NB4 (cell line): ENCODE measurements at regions not wholly inside any gene's neighbourhood (a gene's known extent, or its start where the extent isn't known, plus 50 kb on each side); places are given as distances from the start of the nearest gene placed in this dataset.

Source experiments
- DNase-seq: peaks from one replicate; pipeline ENCODE4 v3.0.0; 2010; ENCODE audit warnings: low read depth
- H3K4me3 ChIP-seq: one replicate; pipeline ENCODE4 v1.5.1; 2011; ENCODE audit warnings: mild to moderate bottlenecking, low read depth, low read length, moderate library complexity
- CTCF ChIP-seq: IDR thresholded peaks from one replicate; pipeline ENCODE4 v1.5.1; 2012; ENCODE audit warnings: low read depth, low read length
- MAX ChIP-seq: IDR thresholded peaks from 2 replicates; pipeline ENCODE4 v1.6.1; 2011; ENCODE audit warnings: low read depth, low read length
- MYC ChIP-seq: IDR thresholded peaks from 2 replicates; pipeline ENCODE4 v1.6.1; 2011; ENCODE audit warnings: low read depth, low read length
- POLR2A ChIP-seq: IDR thresholded peaks from 2 replicates; pipeline ENCODE4 v1.6.1; 2011; ENCODE audit warnings: mild to moderate bottlenecking; ENCODE audit not compliant: insufficient read length; ENCODE audit errors: extremely low read depth

- DNase-seq = no peak
- TF ChIP-seq MYC (0 out of 2 replicates have a peak, but pooled peaks have one; percentile 3), CTCF (no peak)
- no peak overlapping the region for H3K4me3 ChIP-seq
Measured at GRCh38 chr6:21856456-21856825, 262.9 kb downstream of the SOX4 start.

- H3K4me3 ChIP-seq = no peak overlapping the region
- DNase-seq = peak; percentile 52
- TF ChIP-seq POLR2A = no peak
- no peak for TF ChIP-seq MAX
- TF ChIP-seq CTCF = no peak
- TF ChIP-seq MYC = no peak
Measured at GRCh38 chr6:21856844-21857243, 263.3 kb downstream of the SOX4 start.

- TF ChIP-seq MAX (no peak), POLR2A (no peak), MYC (no peak), CTCF (no peak)
- no peak overlapping the region for H3K4me3 ChIP-seq
- no peak for DNase-seq
Measured at GRCh38 chr6:21858076-21858475, 264.5 kb downstream of the SOX4 start.

- DNase-seq = no peak
- no peak overlapping the region for H3K4me3 ChIP-seq
- no peak for TF ChIP-seq MAX
- no peak for TF ChIP-seq POLR2A
- no peak for TF ChIP-seq CTCF
- TF ChIP-seq MYC = no peak
Measured at GRCh38 chr6:21859193-21859735, 265.7 kb downstream of the SOX4 start.

- DNase-seq = no peak
- TF ChIP-seq MAX (no peak), POLR2A (no peak), MYC (no peak), CTCF (no peak)
- H3K4me3 ChIP-seq = no peak overlapping the region
Measured at GRCh38 chr6:21861942-21862341, 268.4 kb downstream of the SOX4 start.

GRCh38 chr6:21864206-21864605 is 270.7 kb downstream of the SOX4 start:
- no peak for DNase-seq
- TF ChIP-seq MYC = no peak
- TF ChIP-seq MAX = no peak
- no peak for TF ChIP-seq POLR2A
- no peak for TF ChIP-seq CTCF
- H3K4me3 ChIP-seq = no peak overlapping the region
